ENCODE measurements at regions not wholly inside any gene's neighbourhood (a gene's known extent, or its start where the extent isn't known, plus 50 kb on each side); places are given as distances from the start of the nearest gene placed in this dataset.

- H3K79me2 ChIP-seq (ENCODE audit: control insufficient read depth, insufficient read depth, low read length) = no peaks in the 10 kb centered on the region
- dilution Hi-C loops (cut with MboI; ENCODE audit: extremely low pct_ligation_motif_present, low sequenced_read_pairs) (no loop called here), intact Hi-C loops (cut with micrococcal nuclease) (no loop called here)
- DNase-seq (ENCODE audit: low read depth, low spot score) = no peak
- H3K27me3 ChIP-seq (ENCODE audit: control insufficient read depth in 2 of 2, insufficient read depth in 2 of 2, low read length in 2 of 2) = no peaks in the 10 kb centered on the region
- no peaks in the 10 kb centered on the region for H4K20me1 ChIP-seq (replicated peaks; ENCODE audit: control insufficient read depth, extremely low read depth, insufficient read depth, low read length)
- ChIA-PET POLR2A (no interaction called here), CTCF (no interaction called here)
- H3K4me2 ChIP-seq (ENCODE audit: insufficient read depth, low read length) = no peak overlapping the region
- H3K9me3 ChIP-seq (replicated peaks; ENCODE audit: control insufficient read depth, insufficient read depth, low read length) = no peaks in the 10 kb centered on the region
- no peaks in the 10 kb centered on the region for H3K4me1 ChIP-seq (ENCODE audit: control insufficient read depth, extremely low read depth, insufficient read depth, low read length)
- H3K4me3 ChIP-seq (replicated peaks in 1 of 3; ENCODE audit: insufficient read depth in 1 of 3, low read depth in 1 of 3, low read length in 3 of 3) = no peak overlapping the region
- no peak overlapping the region for H3K9ac ChIP-seq (replicated peaks; ENCODE audit: extremely low read depth, insufficient read depth, low read length)
- TF ChIP-seq MAX (IDR thresholded peaks at IDR 0.05; ENCODE audit: insufficient read depth, insufficient read length) = no peak
- no peak for TF ChIP-seq EZH2 (IDR thresholded peaks at IDR 0.05; ENCODE audit: borderline replicate concordance, low read depth, low read length, severe bottlenecking)
- TF ChIP-seq POLR2AphosphoS5 (IDR thresholded peaks at IDR 0.05; ENCODE audit: insufficient read depth, low read depth, low read length) = no peak
- TF ChIP-seq FOS (IDR thresholded peaks at IDR 0.05; ENCODE audit: borderline replicate concordance, insufficient read depth, low read length) = no peak
- TF ChIP-seq JUN (IDR thresholded peaks at IDR 0.05; ENCODE audit: borderline replicate concordance, insufficient read depth, insufficient read length, low read depth) = no peak
- TF ChIP-seq GATA2 (IDR thresholded peaks at IDR 0.05; ENCODE audit: insufficient read depth, insufficient read length, low read depth, low read length) = no peak
- no peak for TF ChIP-seq POLR2A (IDR thresholded peaks at IDR 0.05; ENCODE audit: low read depth, low read length)
- no peak for TF ChIP-seq MYC (IDR thresholded peaks at IDR 0.05; ENCODE audit: low read depth, low read length)
- TF ChIP-seq CTCF (IDR thresholded peaks at IDR 0.05; ENCODE audit: extremely low read depth in 1 of 2, insufficient read depth in 1 of 2, low read depth in 1 of 2, low read length in 2 of 2) = no peak
- no peaks in the 10 kb centered on the region for H3K36me3 ChIP-seq (ENCODE audit: control insufficient read depth in 2 of 2, extremely low read depth in 1 of 2, insufficient read depth in 2 of 2, low read length in 2 of 2)
- no TSS peak for BruUV-seq (replicated peaks)
- no peak overlapping the region for H3K27ac ChIP-seq (ENCODE audit: insufficient read depth, low read depth, low read length)
- no peak for FAIRE-seq
- no peaks in the 10 kb centered on the region for H3K9me1 ChIP-seq (replicated peaks; ENCODE audit: control insufficient read depth, extremely low read depth, insufficient read depth, low read length)
- no peak overlapping the region for H2AFZ ChIP-seq (ENCODE audit: low read depth, low read length)
These were observed 175.7 kb upstream of the RORB start for GRCh38 chr9:74321396-74321795.

All from endothelial cell of umbilical vein (primary cell).